ENCODE measurements at regions not wholly inside any gene's neighbourhood (a gene's known extent, or its start where the extent isn't known, plus 50 kb on each side); places are given as distances from the start of the nearest gene placed in this dataset.

GRCh38 chr1:147077081-147077480 is 95.2 kb downstream of the PRKAB2 start:
- no peak for TF ChIP-seq EZH2phosphoT487 (IDR thresholded peaks at IDR 0.05)
- TF ChIP-seq CTCF (IDR thresholded peaks at IDR 0.05): no peak
